Karpas-422 (cell line): ENCODE measurements at regions not wholly inside any gene's neighbourhood (a gene's known extent, or its start where the extent isn't known, plus 50 kb on each side); places are given as distances from the start of the nearest gene placed in this dataset.

Experiments used
- DNase-seq: peaks from one replicate; pipeline ENCODE4 v3.0.0-alpha.2; 2015
- H2AFZ ChIP-seq: fragments of 200-600 bp; sonication (generic); 2 replicates; pipeline ENCODE4 v1.6.1; 2014; ENCODE audit warnings: antibody characterized with exemption, low read length, mixed read lengths
- H3K27ac ChIP-seq: fragments of 200-600 bp; sonication (generic); 2 replicates; pipeline ENCODE4 v1.5.1; 2014; ENCODE audit warnings: mild to moderate bottlenecking, low read length, moderate library complexity
- H3K27me3 ChIP-seq: fragments of 200-600 bp; sonication (generic); 2 replicates; pipeline ENCODE4 v1.6.1; 2014; ENCODE audit warnings: low read length, mixed read lengths
- H3K36me3 ChIP-seq: fragments of 200-600 bp; sonication (generic); 2 replicates; pipeline ENCODE4 v1.6.1; 2014; ENCODE audit warnings: low read length, mixed read lengths; ENCODE audit not compliant: insufficient read depth
- H3K4me1 ChIP-seq: fragments of 200-600 bp; sonication (generic); 2 replicates; pipeline ENCODE4 v1.6.1; 2014; ENCODE audit warnings: mild to moderate bottlenecking, low read length, mixed read lengths
- H3K4me2 ChIP-seq: fragments of 200-600 bp; sonication (generic); 2 replicates; pipeline ENCODE4 v1.6.1; 2014; ENCODE audit warnings: low read length, low read depth, mild to moderate bottlenecking; ENCODE audit not compliant: poor library complexity, severe bottlenecking
- H3K4me3 ChIP-seq: fragments of 200-600 bp; sonication (generic); 2 replicates; pipeline ENCODE4 v1.5.1; 2014; ENCODE audit warnings: mild to moderate bottlenecking, antibody characterized with exemption, low read length, mixed read lengths
- H3K79me2 ChIP-seq: fragments of 200-600 bp; sonication (generic); 2 replicates; pipeline ENCODE4 v1.6.1; 2014; ENCODE audit warnings: mild to moderate bottlenecking, low read length, mixed read lengths
- H3K9ac ChIP-seq: fragments of 200-600 bp; sonication (generic); 2 replicates; pipeline ENCODE4 v1.6.0; 2014; ENCODE audit warnings: low read length
- H3K9me2 ChIP-seq: fragments of 200-600 bp; sonication (generic), shearing (Covaris generic); replicated peaks from 2 replicates; pipeline ENCODE4 v1.6.0; 2014; ENCODE audit warnings: mild to moderate bottlenecking, low read length, moderate library complexity; ENCODE audit not compliant: insufficient read depth
- H3K9me3 ChIP-seq: fragments of 300-700, 200-600 bp; sonication (generic); 2 replicates; pipeline ENCODE4 v1.6.1; 2014; ENCODE audit warnings: low read length, mixed read lengths
- H4K20me1 ChIP-seq: fragments of 200-600 bp; sonication (generic); 2 replicates; pipeline ENCODE4 v1.6.1; 2014; ENCODE audit warnings: mild to moderate bottlenecking, antibody characterized with exemption, low read length, low read depth; ENCODE audit not compliant: insufficient read depth

- H3K4me3 ChIP-seq = no peak overlapping the region
- H2AFZ ChIP-seq = no peak overlapping the region
- H3K9ac ChIP-seq = no peak overlapping the region
- H3K79me2 ChIP-seq = no peaks in the 10 kb centered on the region
- no peaks in the 10 kb centered on the region for H3K9me2 ChIP-seq
- no peaks in the 10 kb centered on the region for H4K20me1 ChIP-seq
- H3K4me2 ChIP-seq = no peak overlapping the region
- H3K4me1 ChIP-seq = no peaks in the 10 kb centered on the region
- no peaks in the 10 kb centered on the region for H3K36me3 ChIP-seq
- no peaks in the 10 kb centered on the region for H3K9me3 ChIP-seq
- no peak overlapping the region for H3K27ac ChIP-seq
- no peaks in the 10 kb centered on the region for H3K27me3 ChIP-seq
- no peak for DNase-seq
Observed at GRCh38 chr5:143663872-143664271, 148.1 kb upstream of the HMHB1 start.

GRCh38 chr5:143662020-143662419 lies 149.9 kb upstream of the HMHB1 start:
- Histone ChIP-seq H3K36me3 (no peaks in the 10 kb centered on the region), H2AFZ (no peak overlapping the region), H3K4me3 (no peak overlapping the region), H3K27ac (no peak overlapping the region), H3K9me2 (no peaks in the 10 kb centered on the region), H3K4me2 (no peak overlapping the region), H4K20me1 (no peaks in the 10 kb centered on the region), H3K79me2 (no peaks in the 10 kb centered on the region), H3K9me3 (no peaks in the 10 kb centered on the region), H3K9ac (no peak overlapping the region), H3K27me3 (no peaks in the 10 kb centered on the region), H3K4me1 (peaks cover 14% of the 10 kb centered on the region)
- no peak for DNase-seq

GRCh38 chr5:143660625-143661024 lies 151.3 kb upstream of the HMHB1 start:
- H3K9me3 ChIP-seq = no peaks in the 10 kb centered on the region
- no peaks in the 10 kb centered on the region for H3K79me2 ChIP-seq
- no peak for DNase-seq
- no peak overlapping the region for H3K9ac ChIP-seq
- H3K36me3 ChIP-seq = no peaks in the 10 kb centered on the region
- H2AFZ ChIP-seq = no peak overlapping the region
- H3K4me3 ChIP-seq = no peak overlapping the region
- H4K20me1 ChIP-seq = no peaks in the 10 kb centered on the region
- peaks cover 14% of the 10 kb centered on the region for H3K4me1 ChIP-seq
- no peak overlapping the region for H3K4me2 ChIP-seq
- H3K9me2 ChIP-seq = no peaks in the 10 kb centered on the region
- no peaks in the 10 kb centered on the region for H3K27me3 ChIP-seq
- no peak overlapping the region for H3K27ac ChIP-seq

- H3K4me1 ChIP-seq = peaks cover 14% of the 10 kb centered on the region
- H2AFZ ChIP-seq = no peak overlapping the region
- H3K27ac ChIP-seq = no peak overlapping the region
- no peak overlapping the region for H3K4me2 ChIP-seq
- no peaks in the 10 kb centered on the region for H4K20me1 ChIP-seq
- no peak for DNase-seq
- H3K9me2 ChIP-seq = no peaks in the 10 kb centered on the region
- no peak overlapping the region for H3K9ac ChIP-seq
- H3K9me3 ChIP-seq = no peaks in the 10 kb centered on the region
- no peaks in the 10 kb centered on the region for H3K36me3 ChIP-seq
- no peak overlapping the region for H3K4me3 ChIP-seq
- no peaks in the 10 kb centered on the region for H3K79me2 ChIP-seq
- no peaks in the 10 kb centered on the region for H3K27me3 ChIP-seq
Observed at GRCh38 chr5:143659599-143660238, 152.2 kb upstream of the HMHB1 start.

GRCh38 chr5:143658956-143659355 lies 153.0 kb upstream of the HMHB1 start:
- Histone ChIP-seq H3K9ac (no peak overlapping the region), H3K36me3 (no peaks in the 10 kb centered on the region)

GRCh38 chr5:143657647-143658285 lies 154.2 kb upstream of the HMHB1 start:
- H3K9me3 ChIP-seq = no peaks in the 10 kb centered on the region
- no peaks in the 10 kb centered on the region for H3K36me3 ChIP-seq
- DNase-seq = peak; percentile 70
- no peaks in the 10 kb centered on the region for H3K79me2 ChIP-seq
- no peak overlapping the region for H2AFZ ChIP-seq
- peaks cover 14% of the 10 kb centered on the region for H3K4me1 ChIP-seq
- no peaks in the 10 kb centered on the region for H3K27me3 ChIP-seq
- peak overlapping the region; percentile 45 for H3K4me2 ChIP-seq
- no peak overlapping the region for H3K27ac ChIP-seq
- no peaks in the 10 kb centered on the region for H3K9me2 ChIP-seq
- no peaks in the 10 kb centered on the region for H4K20me1 ChIP-seq
- no peak overlapping the region for H3K9ac ChIP-seq
- H3K4me3 ChIP-seq = 0 out of 2 replicates have a peak overlapping the region, but pooled peaks have one; percentile 1

More at GRCh38 chr5:143658956-143659355, 153.0 kb upstream of the HMHB1 start:
- Histone ChIP-seq H3K79me2 (no peaks in the 10 kb centered on the region), H3K9me3 (no peaks in the 10 kb centered on the region), H3K27ac (no peak overlapping the region), H3K4me2 (no peak overlapping the region), H3K4me1 (peaks cover 14% of the 10 kb centered on the region), H4K20me1 (no peaks in the 10 kb centered on the region), H2AFZ (no peak overlapping the region), H3K27me3 (no peaks in the 10 kb centered on the region), H3K4me3 (no peak overlapping the region), H3K9me2 (no peaks in the 10 kb centered on the region)
- no peak for DNase-seq

GRCh38 chr5:143653766-143654282 lies 158.1 kb upstream of the HMHB1 start:
- no peak for DNase-seq
- H3K79me2 ChIP-seq = no peaks in the 10 kb centered on the region

GRCh38 chr5:143653256-143653655 lies 158.7 kb upstream of the HMHB1 start:
- H3K9ac ChIP-seq = no peak overlapping the region
- no peaks in the 10 kb centered on the region for H3K36me3 ChIP-seq
- no peaks in the 10 kb centered on the region for H3K79me2 ChIP-seq
- no peak overlapping the region for H2AFZ ChIP-seq
- no peak overlapping the region for H3K27ac ChIP-seq
- no peaks in the 10 kb centered on the region for H3K27me3 ChIP-seq
- no peak overlapping the region for H3K4me3 ChIP-seq
- H3K9me3 ChIP-seq = no peaks in the 10 kb centered on the region
- H3K9me2 ChIP-seq = no peaks in the 10 kb centered on the region
- H4K20me1 ChIP-seq = no peaks in the 10 kb centered on the region
- DNase-seq = no peak
- peaks cover 13% of the 10 kb centered on the region for H3K4me1 ChIP-seq
- no peak overlapping the region for H3K4me2 ChIP-seq

More at GRCh38 chr5:143653766-143654282, 158.1 kb upstream of the HMHB1 start:
- Histone ChIP-seq H3K4me2 (no peak overlapping the region), H3K36me3 (no peaks in the 10 kb centered on the region), H2AFZ (no peak overlapping the region), H3K4me3 (no peak overlapping the region), H3K4me1 (peaks cover 14% of the 10 kb centered on the region), H3K27ac (no peak overlapping the region), H4K20me1 (no peaks in the 10 kb centered on the region), H3K9me3 (no peaks in the 10 kb centered on the region), H3K9ac (no peak overlapping the region), H3K27me3 (no peaks in the 10 kb centered on the region), H3K9me2 (no peaks in the 10 kb centered on the region)
